CD14-positive monocyte (primary cell): ENCODE measurements at regions not wholly inside any gene's neighbourhood (a gene's known extent, or its start where the extent isn't known, plus 50 kb on each side); places are given as distances from the start of the nearest gene placed in this dataset.

Experiments
- DNase-seq, 3 donors: peaks; one replicate each; pipeline ENCODE4 v3.0.0-alpha.2; 2011 to 2022
- H2AFZ ChIP-seq: 2 replicates; pipeline ENCODE4 v1.6.0; 2012; ENCODE audit warnings: mild to moderate bottlenecking, low read depth, low read length, inconsistent platforms; ENCODE audit not compliant: insufficient read depth, poor library complexity, severe bottlenecking
- H3K27ac ChIP-seq, 2 donors: 1 replicate in 1 of 2; 2 replicates in 1 of 2; pipeline ENCODE4 v1.5.1; 2012 to 2013; ENCODE audit warnings: low read length in 2 of 2, control low read depth in 1 of 2, inconsistent platforms in 1 of 2, low read depth in 1 of 2, mild to moderate bottlenecking in 1 of 2
- H3K27me3 ChIP-seq, 2 donors: one replicate each; pipeline versions ENCODE4 v1.6.0 to v1.6.1; 2011 to 2013; ENCODE audit warnings: low read length in 2 of 2; ENCODE audit not compliant: control insufficient read depth in 2 of 2, insufficient read depth in 2 of 2
- H3K36me3 ChIP-seq, 2 donors: replicated peaks in 1 of 2; 1 replicate in 1 of 2; 2 replicates in 1 of 2; pipeline versions ENCODE4 v1.5.1 to v1.6.1; 2012 to 2013; ENCODE audit warnings: low read length in 2 of 2, control low read depth in 1 of 2, inconsistent platforms in 1 of 2, mild to moderate bottlenecking in 1 of 2; ENCODE audit not compliant: insufficient read depth in 2 of 2, control insufficient read depth in 1 of 2
- H3K4me1 ChIP-seq, 2 donors: 1 replicate in 1 of 2; 2 replicates in 1 of 2; pipeline versions ENCODE4 v1.5.1 to v1.6.1; 2012 to 2013; ENCODE audit warnings: low read length in 2 of 2, control low read depth in 1 of 2, inconsistent platforms in 1 of 2, mild to moderate bottlenecking in 1 of 2, moderate library complexity in 1 of 2; ENCODE audit not compliant: insufficient read depth in 2 of 2, control insufficient read depth in 1 of 2
- H3K4me2 ChIP-seq: replicated peaks from 2 replicates; pipeline ENCODE3; 2012; ENCODE audit warnings: low read length, moderate library complexity, mild to moderate bottlenecking; ENCODE audit not compliant: poor library complexity, severe bottlenecking; ENCODE audit errors: extremely low read depth
- H3K4me3 ChIP-seq, 3 experiments: fragments of 200-600 bp in 1 of 3; sonication (generic) in 1 of 3; replicated peaks in 1 of 3; 1 replicate in 2 of 3; 2 replicates in 1 of 3; pipeline ENCODE4 v1.5.1; 2011 to 2013; ENCODE audit warnings: low read length in 3 of 3, mild to moderate bottlenecking in 3 of 3, control low read depth in 2 of 3, low read depth in 2 of 3, inconsistent platforms in 1 of 3, moderate library complexity in 1 of 3
- H3K79me2 ChIP-seq: 2 replicates; pipeline ENCODE4 v1.6.0; 2012; ENCODE audit warnings: mild to moderate bottlenecking, control low read depth, inconsistent platforms, low read length, moderate library complexity; ENCODE audit not compliant: insufficient read depth
- H3K9ac ChIP-seq: 2 replicates; pipeline ENCODE4 v1.6.0; 2017; ENCODE audit warnings: low read length, mild to moderate bottlenecking; ENCODE audit not compliant: insufficient read depth, poor library complexity, severe bottlenecking
- H3K9me3 ChIP-seq, 2 donors: replicated peaks in 1 of 2; 1 replicate in 1 of 2; 2 replicates in 1 of 2; pipeline versions ENCODE4 v1.5.1 to v1.6.1; 2012 to 2013; ENCODE audit warnings: low read length in 2 of 2, control low read depth in 1 of 2; ENCODE audit not compliant: control insufficient read depth in 1 of 2, insufficient read depth in 1 of 2
- H4K20me1 ChIP-seq: 2 replicates; pipeline ENCODE4 v1.6.0; 2012; ENCODE audit warnings: mild to moderate bottlenecking, low read length, control low read depth, moderate library complexity; ENCODE audit not compliant: insufficient read depth
- H3K27ac Mint-ChIP-seq, 7 donors: one replicate each; pipeline ENCODE4 v1.8.0; 2020; ENCODE audit warnings: mild to moderate bottlenecking in 7 of 7, mixed read lengths in 7 of 7, moderate library complexity in 6 of 7, inconsistent platforms in 2 of 7
- H3K27me3 Mint-ChIP-seq, 3 donors: one replicate each; pipeline ENCODE4 v1.8.0; 2021 to 2022; ENCODE audit warnings: low read depth in 3 of 3, mild to moderate bottlenecking in 3 of 3, mixed read lengths in 3 of 3, moderate library complexity in 3 of 3, inconsistent platforms in 1 of 3
- H3K36me3 Mint-ChIP-seq, 2 donors: one replicate each; pipeline ENCODE4 v1.8.0; 2020; ENCODE audit warnings: mixed read lengths in 2 of 2, inconsistent platforms in 1 of 2, mild to moderate bottlenecking in 1 of 2
- H3K4me1 Mint-ChIP-seq: one replicate; pipeline ENCODE4 v1.8.0; 2020; ENCODE audit warnings: mild to moderate bottlenecking, mixed read lengths
- H3K4me3 Mint-ChIP-seq, 2 donors: one replicate each; pipeline ENCODE4 v1.8.0; 2020; ENCODE audit warnings: mild to moderate bottlenecking in 2 of 2, mixed read lengths in 2 of 2, moderate library complexity in 1 of 2
- H3K9me3 Mint-ChIP-seq, 7 donors: one replicate each; pipeline ENCODE4 v1.8.0; 2020 to 2022; ENCODE audit warnings: mixed read lengths in 7 of 7, mild to moderate bottlenecking in 6 of 7, moderate library complexity in 6 of 7, inconsistent platforms in 2 of 7
- CTCF ChIP-seq: fragments of 200-600 bp; IDR thresholded peaks from one replicate; pipeline ENCODE4 v1.8.0; 2022; ENCODE audit warnings: antibody characterized with exemption, mild to moderate bottlenecking
- WGBS: methylation state at CpG from one replicate; pipeline ENCODE4 v1.1.5; 2013; ENCODE audit warnings: missing lambda C conversion rate; ENCODE audit not compliant: insufficient coverage; 5-methylcytosine and 5-hydroxymethylcytosine counted together
- intact Hi-C, 2 donors: fragments of 100-400 bp; cut with micrococcal nuclease; formaldehyde crosslinking; loops; one replicate each; pipeline versions ENCODE4 v1.15.0 to v1.15.1; 2023

- H3K27ac ChIP-seq, result no peak overlapping the region
- no peak overlapping the region for H3K9ac ChIP-seq
- no peak overlapping the region for H3K4me3 ChIP-seq
- 94% methylated on average over 3 of the region's 5 CpGs for WGBS
- no peaks in the 10 kb centered on the region for H3K4me1 Mint-ChIP-seq
- no peak overlapping the region for H3K27ac Mint-ChIP-seq
- H3K4me2 ChIP-seq, result no peak overlapping the region
- peaks cover 0 to 2% (median 0%) of the 10 kb centered on the region in 3 donors for H3K27me3 Mint-ChIP-seq
- no peaks in the 10 kb centered on the region for H4K20me1 ChIP-seq
- no peak for TF ChIP-seq CTCF
- H3K9me3 Mint-ChIP-seq, result peaks cover 0 to 6% (median 3%) of the 10 kb centered on the region in 7 donors
- no peaks in the 10 kb centered on the region for H3K36me3 Mint-ChIP-seq
- no peaks in the 10 kb centered on the region for H3K9me3 ChIP-seq
- H3K4me3 Mint-ChIP-seq, result no peak overlapping the region
- H3K27me3 ChIP-seq, result no peaks in the 10 kb centered on the region
- H2AFZ ChIP-seq, result no peak overlapping the region
- H3K4me1 ChIP-seq, result no peaks in the 10 kb centered on the region
- intact Hi-C loops, result no loop called here
- DNase-seq, result no peak
- H3K36me3 ChIP-seq, result no peaks in the 10 kb centered on the region
- no peaks in the 10 kb centered on the region for H3K79me2 ChIP-seq
Observed at GRCh38 chr5:103821361-103821760, 258.8 kb upstream of the NUDT12 start.

GRCh38 chr5:103808464-103809106, 246.0 kb upstream of the NUDT12 start:
- Histone ChIP-seq H3K36me3 (no peaks in the 10 kb centered on the region), H3K4me1 (no peaks in the 10 kb centered on the region), H3K9ac (no peak overlapping the region), H3K27me3 (no peaks in the 10 kb centered on the region), H4K20me1 (no peaks in the 10 kb centered on the region), H3K79me2 (no peaks in the 10 kb centered on the region), H3K4me2 (no peak overlapping the region), H3K27ac (no peak overlapping the region), H3K4me3 (no peak overlapping the region), H2AFZ (no peak overlapping the region), H3K9me3 (no peaks in the 10 kb centered on the region)
- intact Hi-C loops, result no loop called here
- H3K9me3 Mint-ChIP-seq, result peaks cover 0 to 3% (median 0%) of the 10 kb centered on the region in 7 donors
- no peaks in the 10 kb centered on the region for H3K36me3 Mint-ChIP-seq
- H3K27me3 Mint-ChIP-seq, result no peaks in the 10 kb centered on the region
- 10% methylated on average over 2 of the region's 3 CpGs for WGBS
- H3K4me3 Mint-ChIP-seq, result no peak overlapping the region
- no peak for TF ChIP-seq CTCF
- no peak for DNase-seq
- no peak overlapping the region for H3K27ac Mint-ChIP-seq
- no peaks in the 10 kb centered on the region for H3K4me1 Mint-ChIP-seq
